ENCODE measurements at regions not wholly inside any gene's neighbourhood (a gene's known extent, or its start where the extent isn't known, plus 50 kb on each side); places are given as distances from the start of the nearest gene placed in this dataset.
"Not testable (repeated sequence)": the region's sequence is repeated elsewhere in the genome, so short reads cannot be mapped to it uniquely, and the experiment has no call there.

DNA sequence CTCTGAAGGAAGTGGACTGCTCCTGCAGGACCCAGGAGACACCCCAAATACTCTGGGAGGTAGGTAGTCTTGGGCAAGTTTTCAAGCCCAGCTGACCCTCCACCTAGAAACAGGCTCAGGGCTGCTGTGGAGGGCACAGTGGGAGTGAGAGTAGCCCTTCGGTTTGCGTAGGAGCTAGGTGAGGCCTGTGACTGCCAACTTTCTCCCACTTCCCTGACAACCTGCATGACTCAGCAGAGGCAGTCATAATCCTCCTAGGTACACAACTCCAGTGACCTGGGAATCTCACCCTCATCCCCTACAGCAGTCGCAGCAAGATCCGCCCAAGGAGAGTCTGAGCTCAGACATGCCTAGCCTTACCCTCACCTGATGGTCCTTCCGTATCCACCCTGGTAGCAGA is 439.1 kb downstream of the CNTNAP4 start:
- not testable (repeated sequence) for DNase-seq (ENCODE audit: low read depth in 2 of 2)

- no peak for DNase-seq (ENCODE audit: low read depth in 2 of 2)
Measured at GRCh38 chr16:76724181-76724580, 447.0 kb downstream of the CNTNAP4 start.

DNA sequence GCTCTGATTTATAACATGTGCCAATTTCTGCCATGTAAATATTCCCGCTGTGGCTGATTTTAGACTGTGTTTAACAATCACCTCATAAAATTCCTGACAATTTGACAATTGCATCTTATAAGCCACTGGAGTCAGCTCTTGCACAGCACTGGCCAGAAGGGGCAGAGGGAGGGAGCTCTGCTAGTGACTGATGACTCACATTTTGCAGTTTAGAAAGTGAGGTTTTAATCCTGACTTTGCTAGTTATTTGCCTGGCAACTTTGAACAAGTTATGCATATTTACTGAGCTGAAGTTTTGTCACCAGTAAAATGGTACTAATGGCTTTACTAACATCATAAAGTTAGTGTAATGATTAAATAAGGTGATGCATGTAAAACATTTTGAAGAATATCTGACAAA is 452.3 kb downstream of the CNTNAP4 start:
- DNase-seq (ENCODE audit: low read depth in 2 of 2): no peak

DNA sequence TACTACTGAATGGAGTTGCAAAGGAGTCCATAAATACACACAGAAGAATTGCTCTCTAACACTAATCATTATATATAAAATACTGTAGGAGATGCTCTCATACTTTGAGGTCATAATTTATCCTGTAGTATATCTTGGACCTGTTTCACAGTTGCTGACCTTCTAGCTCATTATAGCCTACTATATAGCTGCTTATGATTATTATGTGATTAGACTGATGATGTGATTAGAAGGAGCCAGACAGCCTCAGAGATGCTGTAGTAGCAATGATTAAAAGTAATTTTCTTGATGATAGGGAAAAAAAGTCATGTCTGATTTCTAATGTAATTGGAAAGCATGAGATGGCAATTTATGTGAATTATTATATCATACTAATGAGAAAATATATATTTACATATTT is 455.7 kb downstream of the CNTNAP4 start:
- DNase-seq (ENCODE audit: low read depth in 2 of 2): no peak

DNA sequence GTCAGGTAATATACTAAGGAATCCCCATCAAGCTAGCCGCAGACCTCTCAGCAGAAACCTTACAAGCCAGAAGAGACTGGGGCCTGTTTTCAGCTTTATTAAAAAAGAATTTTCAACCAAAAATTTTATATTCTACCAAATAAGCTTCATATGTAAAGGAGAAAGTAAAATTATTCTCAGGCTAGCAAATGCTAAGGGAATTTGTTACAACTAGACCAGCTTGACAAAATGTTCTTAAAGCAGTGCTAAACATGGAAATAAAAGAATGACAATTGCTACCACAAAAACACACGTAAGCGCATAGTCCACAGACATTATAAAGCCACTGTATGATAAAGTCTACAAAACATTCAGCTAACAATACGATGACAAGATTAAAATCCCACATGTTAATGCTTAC is 449.4 kb upstream of the MON1B start:
- no peak for DNase-seq (ENCODE audit: low read depth in 2 of 2)

DNA sequence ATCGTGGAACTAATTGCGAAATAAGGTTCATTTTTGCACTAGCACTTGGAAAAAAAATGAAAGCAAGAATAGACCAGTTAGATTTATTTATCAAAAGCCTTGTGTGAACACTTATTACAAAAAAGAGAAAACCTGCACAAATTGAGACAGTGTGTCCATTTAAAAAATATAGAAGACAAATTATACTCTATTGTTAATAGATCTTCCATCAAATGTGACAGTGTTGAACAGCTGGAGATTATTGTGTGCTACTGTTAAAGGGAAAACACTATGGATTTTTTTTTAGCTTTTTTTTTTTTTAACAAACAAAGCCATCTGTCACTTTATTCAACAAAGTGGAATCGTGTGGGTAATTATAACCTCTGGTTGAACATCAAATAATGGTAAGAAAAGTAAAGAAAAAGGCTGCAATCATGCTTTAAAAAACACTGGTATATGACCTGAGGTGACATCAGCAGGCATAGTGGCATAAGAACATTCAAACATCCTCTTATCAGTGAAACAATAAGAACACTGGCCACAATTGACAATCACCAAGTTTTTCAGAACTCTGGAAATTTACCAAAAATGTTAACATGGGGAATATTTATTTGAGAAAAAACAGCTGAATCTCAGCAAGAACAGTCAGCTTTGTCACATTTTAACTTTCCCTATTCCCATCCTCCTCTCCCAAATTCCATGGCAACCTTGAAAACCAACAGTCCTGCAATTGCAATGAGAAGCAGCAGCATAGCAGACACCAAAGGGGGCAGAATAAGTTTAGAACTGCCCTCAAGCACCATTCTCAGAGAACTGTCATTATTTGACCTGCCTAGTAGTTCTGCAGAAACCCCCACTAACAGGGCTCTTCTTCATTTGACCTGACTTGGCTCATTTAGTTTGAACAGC is 442.3 kb upstream of the MON1B start:
- no peak for DNase-seq (ENCODE audit: low read depth in 2 of 2)

- DNase-seq (ENCODE audit: low read depth in 2 of 2): no peak
Measured at GRCh38 chr16:76749780-76750375, 441.1 kb upstream of the MON1B start.

DNA sequence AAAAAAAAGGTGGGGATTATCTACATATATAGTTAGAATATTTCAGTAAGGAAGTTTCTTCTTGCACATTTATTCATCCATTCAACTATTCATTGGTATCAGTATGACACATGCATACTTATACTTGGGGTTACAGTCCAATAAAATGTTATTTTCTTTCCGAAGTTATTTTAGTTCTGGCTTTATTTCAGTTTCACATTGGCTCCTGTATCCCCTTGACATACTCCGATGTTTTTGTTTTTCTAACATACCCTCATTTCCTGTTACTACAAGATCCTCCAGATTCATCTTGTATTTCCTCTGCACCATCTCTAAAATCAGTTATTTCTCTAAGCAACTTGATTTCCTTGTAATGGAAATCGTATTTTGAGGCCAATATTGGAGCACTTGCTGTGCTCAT is 435.5 kb upstream of the MON1B start:
- DNase-seq (ENCODE audit: low read depth in 2 of 2): no peak

- no peak for DNase-seq (ENCODE audit: low read depth in 2 of 2)
Measured at GRCh38 chr16:76756423-76756822, 434.6 kb upstream of the MON1B start.

- DNase-seq (ENCODE audit: low read depth in 2 of 2): no peak
Measured at GRCh38 chr16:76756951-76757350, 434.0 kb upstream of the MON1B start.

GRCh38 chr16:76766538-76766937 is 424.5 kb upstream of the MON1B start:
- DNase-seq (ENCODE audit: low read depth in 2 of 2): no peak

GRCh38 chr16:76768316-76768715 is 422.7 kb upstream of the MON1B start:
- no peak for DNase-seq (ENCODE audit: low read depth in 2 of 2)

DNA sequence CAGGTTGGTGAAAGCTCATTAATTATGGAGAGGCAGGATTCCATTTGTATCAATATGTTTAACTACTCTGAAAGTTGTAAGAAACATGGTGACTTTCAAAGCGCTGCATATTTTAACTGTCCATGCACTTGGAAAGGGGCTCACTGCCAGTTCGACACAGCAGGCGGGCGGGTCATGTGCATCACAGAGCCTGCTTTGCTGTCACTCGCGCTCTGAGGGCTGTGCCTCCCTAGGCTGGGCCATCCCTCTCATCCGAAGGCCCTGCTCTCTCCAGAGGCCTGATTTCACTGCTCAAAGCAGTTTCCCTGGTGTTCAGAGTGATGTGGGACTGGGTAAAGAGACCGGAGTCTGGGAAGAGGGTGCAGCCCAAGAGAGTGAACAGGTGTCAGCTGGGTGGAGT is 422.0 kb upstream of the MON1B start:
- DNase-seq (ENCODE audit: low read depth in 2 of 2): no peak

DNA sequence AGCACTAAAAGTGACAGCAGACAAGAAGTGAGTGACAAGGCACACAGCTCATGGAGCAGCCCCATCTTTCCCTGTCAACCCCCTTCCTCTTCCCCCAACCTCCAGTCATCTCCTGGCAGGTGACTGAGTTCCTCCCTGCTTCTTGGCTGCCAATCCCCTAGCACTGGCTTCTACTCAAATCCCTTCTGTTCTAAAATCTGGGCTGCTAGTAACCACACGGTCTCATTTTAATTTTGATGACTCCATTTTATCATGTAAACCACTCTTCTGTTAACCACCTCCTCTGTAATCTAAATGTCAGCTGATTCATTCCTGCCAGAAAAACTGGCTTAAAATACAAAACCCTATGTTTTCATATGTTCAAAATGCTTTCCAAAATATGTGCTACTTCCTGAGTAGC is 419.8 kb upstream of the MON1B start:
- DNase-seq (ENCODE audit: low read depth in 2 of 2): no peak

GRCh38 chr16:76777721-76778465 is 413.1 kb upstream of the MON1B start:
- DNase-seq (ENCODE audit: low read depth in 2 of 2): no peak

- DNase-seq (ENCODE audit: low read depth in 2 of 2): no peak
Measured at GRCh38 chr16:76780556-76780955, 410.4 kb upstream of the MON1B start.

DNA sequence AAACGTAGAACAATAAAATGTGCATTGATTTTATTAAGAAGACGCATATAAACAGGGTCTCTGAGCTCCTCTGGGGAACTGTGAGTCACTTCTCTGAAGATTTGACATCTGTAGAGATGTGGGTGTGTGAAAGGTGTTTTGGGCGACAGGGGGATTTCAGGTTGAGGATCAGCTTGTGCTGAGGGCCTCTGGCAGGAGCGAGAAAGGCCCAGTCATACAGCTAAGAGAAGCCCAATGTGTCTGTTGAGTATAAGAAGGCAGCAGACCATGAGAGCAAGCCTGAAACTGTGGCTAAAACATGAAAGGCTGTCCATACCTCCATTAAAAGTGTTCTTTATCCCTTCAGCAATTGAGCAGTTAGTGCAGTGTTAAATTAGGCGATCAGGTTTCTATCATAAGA is 406.5 kb upstream of the MON1B start:
- no peak for DNase-seq (ENCODE audit: low read depth in 2 of 2)

DNA sequence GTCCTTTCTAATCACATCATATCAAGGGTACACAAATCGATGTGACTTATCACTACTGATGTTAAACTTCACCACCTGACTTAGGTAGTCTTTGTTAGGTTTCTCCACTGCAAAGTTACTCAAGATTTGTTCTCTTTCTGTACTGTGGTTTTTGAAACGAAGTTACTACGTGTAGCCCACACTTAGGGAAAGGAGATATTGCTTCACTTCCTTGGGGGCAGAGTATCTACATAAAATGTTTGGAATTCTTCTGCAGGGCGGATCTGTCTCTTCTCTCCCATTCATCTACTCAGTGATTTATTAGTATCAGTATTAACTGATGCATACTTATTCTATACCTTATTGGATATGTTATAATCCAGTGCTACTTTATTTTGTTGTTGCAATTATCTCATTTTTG is 403.6 kb upstream of the MON1B start:
- DNase-seq (ENCODE audit: low read depth in 2 of 2): no peak

DNA sequence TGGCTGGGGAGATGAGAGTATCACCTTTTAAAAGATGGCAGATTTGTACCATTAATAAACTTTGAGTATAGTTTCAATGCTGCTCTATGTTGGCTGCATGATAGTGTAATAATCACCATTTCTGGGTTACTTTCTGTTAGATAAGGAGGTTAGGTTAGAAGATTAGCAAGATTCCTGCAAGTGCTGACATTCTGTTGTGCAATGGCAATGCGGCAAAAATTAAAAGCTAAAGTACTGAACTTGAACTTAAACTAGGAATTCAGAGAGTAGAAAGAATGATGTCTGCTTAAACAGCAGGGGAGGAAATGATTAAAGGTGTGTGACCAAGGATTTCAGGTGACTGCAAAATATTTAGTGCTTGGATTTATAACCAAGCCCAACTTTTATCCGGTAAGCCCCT is 399.8 kb upstream of the MON1B start:
- no peak for DNase-seq (ENCODE audit: low read depth in 2 of 2)

- DNase-seq (ENCODE audit: low read depth in 2 of 2): no peak
Measured at GRCh38 chr16:76796416-76796815, 394.6 kb upstream of the MON1B start.

DNA sequence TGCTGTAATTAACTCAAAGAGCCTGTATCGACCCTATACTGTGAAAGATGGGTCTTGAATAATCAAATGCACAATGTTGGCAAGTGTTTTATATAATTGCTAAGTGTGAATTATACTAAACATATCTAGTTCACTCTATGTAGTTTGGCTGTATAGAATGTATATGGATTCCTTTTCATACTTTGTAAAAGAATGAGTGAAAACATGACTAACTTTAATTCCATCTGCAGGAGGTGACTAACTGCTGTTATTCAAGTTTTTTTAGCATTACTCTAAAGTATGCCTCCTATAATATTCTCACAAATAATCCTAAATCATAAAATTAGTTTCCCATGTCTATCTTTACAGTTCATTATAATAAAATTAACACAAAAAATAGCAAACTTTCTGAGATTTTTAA is 394.0 kb upstream of the MON1B start:
- DNase-seq (ENCODE audit: low read depth in 2 of 2): no peak

DNA sequence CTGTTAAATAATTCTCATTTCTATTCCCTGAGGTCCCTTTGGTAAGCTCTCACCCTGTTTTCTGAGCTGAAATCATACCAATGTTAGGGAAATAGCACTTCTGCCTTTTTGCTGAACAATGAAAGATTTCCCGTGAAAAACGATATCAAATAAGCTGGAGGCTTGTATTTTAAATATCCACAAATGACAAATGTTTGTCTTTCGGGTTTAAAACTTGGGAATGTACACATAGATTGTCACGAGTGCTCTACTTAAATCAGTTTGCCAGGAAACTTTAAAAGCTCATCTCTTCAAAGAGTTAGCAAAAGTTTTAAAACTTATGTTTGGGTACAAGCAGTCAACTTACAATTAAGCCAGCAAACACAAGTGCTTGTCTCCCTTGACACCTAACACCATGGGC is 393.5 kb upstream of the MON1B start:
- DNase-seq (ENCODE audit: low read depth in 2 of 2): no peak

- DNase-seq (ENCODE audit: low read depth in 2 of 2): no peak
Measured at GRCh38 chr16:76800196-76800595, 390.8 kb upstream of the MON1B start.
